ENCODE measurements at regions not wholly inside any gene's neighbourhood (a gene's known extent, or its start where the extent isn't known, plus 50 kb on each side); places are given as distances from the start of the nearest gene placed in this dataset.

- Histone ChIP-seq H3K36me3 (no peaks in the 10 kb centered on the region), H3K27me3 (no peaks in the 10 kb centered on the region), H3K4me1 (peaks cover 24 to 26% of the 10 kb centered on the region in 2 donors), H3K9me3 (no peaks in the 10 kb centered on the region), H3K27ac (no peak overlapping the region), H3K4me3 (no peak overlapping the region)
- ATAC-seq (no peak), DNase-seq (no peak)
- TF ChIP-seq POLR2A (IDR thresholded peaks at IDR 0.05) (no peak), CTCF (IDR thresholded peaks at IDR 0.05 in 4 of 5, conservative IDR thresholded peaks at IDR 0.05 in 1 of 5) (no peak)
- intact Hi-C loops (cut with DNase I; ENCODE audit: low total_unique reads) = loop anchor here (5.0 to 10.0 kb wide), 3 partner anchors 297 to 1704 kb away; partner anchors contain the start of genes PRDM1 and SOBP
- in situ Hi-C loops (cut with MboI; ENCODE audit: low sequenced_read_pairs in 4 of 4) = loop anchor here in 1 of 4 donors (10.0 kb wide), 1 partner anchor 204 kb away; no protein-coding TSS in a partner anchor
Observed at GRCh38 chr6:105790635-105791034, 295.5 kb upstream of the PRDM1 start.

- intact Hi-C loops (cut with DNase I; ENCODE audit: low total_unique reads) (loop anchor here (5.0 to 10.0 kb wide), 3 partner anchors 297 to 1705 kb away; partner anchors contain the start of genes PRDM1 and SOBP), in situ Hi-C loops (cut with MboI; ENCODE audit: low sequenced_read_pairs in 4 of 4) (loop anchor here in 1 of 4 donors (10.0 kb wide), 1 partner anchor 205 kb away; no protein-coding TSS in a partner anchor)
- Histone ChIP-seq H3K27ac (no peak overlapping the region), H3K4me3 (no peak overlapping the region), H3K27me3 (no peaks in the 10 kb centered on the region), H3K4me1 (peaks cover 20 to 22% of the 10 kb centered on the region in 2 donors), H3K9me3 (no peaks in the 10 kb centered on the region), H3K36me3 (no peaks in the 10 kb centered on the region)
- ATAC-seq (no peak), DNase-seq (no peak)
- TF ChIP-seq CTCF (IDR thresholded peaks at IDR 0.05 in 4 of 5, conservative IDR thresholded peaks at IDR 0.05 in 1 of 5) (no peak), POLR2A (IDR thresholded peaks at IDR 0.05) (no peak)
Observed at GRCh38 chr6:105789935-105790334, 296.2 kb upstream of the PRDM1 start.

GRCh38 chr6:105787747-105788146, 298.4 kb upstream of the PRDM1 start:
- no peak for DNase-seq
- Histone ChIP-seq H3K9me3 (no peaks in the 10 kb centered on the region), H3K27ac (no peak overlapping the region), H3K4me3 (no peak overlapping the region), H3K4me1 (peaks cover 9 to 12% of the 10 kb centered on the region in 2 donors), H3K36me3 (no peaks in the 10 kb centered on the region), H3K27me3 (no peaks in the 10 kb centered on the region)
- intact Hi-C loops (cut with DNase I; ENCODE audit: low total_unique reads) = no loop called here
- TF ChIP-seq POLR2A (IDR thresholded peaks at IDR 0.05) (no peak), CTCF (IDR thresholded peaks at IDR 0.05 in 4 of 5, conservative IDR thresholded peaks at IDR 0.05 in 1 of 5) (no peak)
- no peak for ATAC-seq
- in situ Hi-C loops (cut with MboI; ENCODE audit: low sequenced_read_pairs in 4 of 4) = no loop called here

- in situ Hi-C loops (cut with MboI; ENCODE audit: low sequenced_read_pairs in 4 of 4) (no loop called here), intact Hi-C loops (cut with DNase I; ENCODE audit: low total_unique reads) (no loop called here)
- DNase-seq (no peak), ATAC-seq (no peak)
- peaks cover 9 to 12% of the 10 kb centered on the region in 2 donors for H3K4me1 ChIP-seq
- no peaks in the 10 kb centered on the region for H3K36me3 ChIP-seq
- TF ChIP-seq CTCF (IDR thresholded peaks at IDR 0.05 in 4 of 5, conservative IDR thresholded peaks at IDR 0.05 in 1 of 5) = no peak
- no peak for TF ChIP-seq POLR2A (IDR thresholded peaks at IDR 0.05)
- H3K4me3 ChIP-seq = no peak overlapping the region
- H3K27me3 ChIP-seq = no peaks in the 10 kb centered on the region
- no peaks in the 10 kb centered on the region for H3K9me3 ChIP-seq
- no peak overlapping the region for H3K27ac ChIP-seq
Observed at GRCh38 chr6:105786890-105787655, 299.1 kb upstream of the PRDM1 start.

All from gastrocnemius medialis (tissue), 4 donors.